IPS-NIHi7 (cell line): ENCODE measurements at regions not wholly inside any gene's neighbourhood (a gene's known extent, or its start where the extent isn't known, plus 50 kb on each side); places are given as distances from the start of the nearest gene placed in this dataset.
A peak's percentile ranks its signal among the peaks of the same experiment; 100 is the strongest.

Experiments used
- DNase-seq: peaks from one replicate; pipeline ENCODE4 v3.0.0; 2012; ENCODE audit warnings: mixed read lengths; ENCODE audit errors: extremely low spot score

- DNase-seq = no peak
Measured at GRCh38 chr5:155838394-155838793, 488.6 kb upstream of the SGCD start.

- DNase-seq = peak; percentile 55
Measured at GRCh38 chr5:155839251-155840037, 487.5 kb upstream of the SGCD start.

DNA sequence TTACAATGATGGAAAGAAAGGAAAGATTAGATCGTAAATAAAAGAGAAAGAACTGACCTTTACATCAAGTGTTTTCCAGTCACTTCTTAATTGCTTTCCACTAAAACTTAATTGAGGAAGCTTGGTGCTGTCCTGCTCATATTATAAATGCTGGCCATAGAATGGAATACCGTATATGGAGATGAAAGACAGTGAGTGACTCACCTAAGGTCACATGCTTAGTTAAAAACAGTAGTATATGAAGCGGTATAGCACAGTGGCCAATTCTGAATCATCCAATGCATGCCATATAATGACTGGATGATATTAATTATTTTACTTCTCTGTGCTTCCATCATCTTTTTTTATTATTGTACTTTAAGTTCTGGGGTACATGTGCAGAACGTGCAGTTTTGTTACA is 482.4 kb upstream of the SGCD start:
- DNase-seq = no peak

DNA sequence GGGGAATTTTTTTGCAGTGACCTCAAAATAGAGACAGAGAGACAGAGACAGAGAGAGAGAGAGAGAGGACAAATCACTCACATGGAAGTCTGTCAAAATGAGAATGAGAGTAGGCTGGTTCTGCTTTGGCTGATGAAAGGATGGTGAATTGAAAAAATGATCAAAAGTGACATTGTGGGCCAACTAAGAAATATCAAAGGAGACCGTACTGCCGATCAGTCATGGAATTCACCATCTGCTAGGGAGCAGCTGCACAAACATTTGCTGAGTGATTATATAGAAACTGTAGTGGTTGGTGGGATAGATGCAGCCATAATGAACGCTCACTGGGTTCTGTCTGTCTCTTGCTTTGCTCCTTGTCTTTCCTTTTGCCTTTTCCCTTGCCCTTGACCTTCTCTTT is 476.6 kb upstream of the SGCD start:
- no peak for DNase-seq

DNA sequence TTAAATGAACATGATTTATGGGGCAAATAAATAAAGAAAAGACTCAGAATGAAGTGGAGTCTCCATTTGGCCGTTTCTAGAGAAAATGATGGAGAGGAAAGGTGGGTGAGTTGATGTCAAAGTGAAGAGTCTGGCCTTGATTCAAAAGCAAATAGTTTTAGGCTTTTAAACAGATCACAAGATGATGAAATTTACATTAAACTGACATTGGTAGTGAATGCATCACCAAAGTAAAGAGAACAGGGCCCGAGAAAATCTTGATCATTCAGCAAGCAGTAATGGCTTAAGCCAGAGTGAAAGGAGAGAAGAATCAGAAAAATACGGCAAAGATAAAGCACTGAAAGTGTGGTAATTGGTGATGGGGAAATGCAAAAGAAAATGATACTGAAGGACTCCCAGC is 460.0 kb upstream of the SGCD start:
- no peak for DNase-seq

GRCh38 chr5:155867522-155868088 is 459.4 kb upstream of the SGCD start:
- DNase-seq = no peak

GRCh38 chr5:155870636-155871035 is 456.3 kb upstream of the SGCD start:
- DNase-seq = no peak

DNA sequence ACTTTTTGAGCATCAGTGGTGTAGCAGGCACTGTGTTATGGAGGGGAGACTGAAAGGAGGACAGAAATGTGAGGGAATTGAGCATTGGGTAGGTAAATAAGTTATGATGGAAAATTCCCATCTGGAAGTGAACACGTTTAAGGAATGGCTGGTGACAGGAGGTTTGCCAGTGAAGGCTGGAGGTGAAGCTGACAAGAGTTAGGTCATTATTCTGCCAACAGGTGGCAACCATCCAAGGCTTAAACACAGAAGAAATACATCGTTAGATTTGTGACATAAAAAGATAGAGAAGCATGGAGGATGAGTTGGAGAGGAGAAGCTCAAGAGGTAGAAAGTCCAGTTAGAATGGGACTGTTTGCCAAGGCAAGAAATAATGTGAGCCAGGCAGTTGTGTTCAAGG is 455.3 kb upstream of the SGCD start:
- no peak for DNase-seq

- no peak for DNase-seq
Measured at GRCh38 chr5:155872629-155873220, 454.2 kb upstream of the SGCD start.

GRCh38 chr5:155878991-155879575 is 447.9 kb upstream of the SGCD start:
- no peak for DNase-seq

DNA sequence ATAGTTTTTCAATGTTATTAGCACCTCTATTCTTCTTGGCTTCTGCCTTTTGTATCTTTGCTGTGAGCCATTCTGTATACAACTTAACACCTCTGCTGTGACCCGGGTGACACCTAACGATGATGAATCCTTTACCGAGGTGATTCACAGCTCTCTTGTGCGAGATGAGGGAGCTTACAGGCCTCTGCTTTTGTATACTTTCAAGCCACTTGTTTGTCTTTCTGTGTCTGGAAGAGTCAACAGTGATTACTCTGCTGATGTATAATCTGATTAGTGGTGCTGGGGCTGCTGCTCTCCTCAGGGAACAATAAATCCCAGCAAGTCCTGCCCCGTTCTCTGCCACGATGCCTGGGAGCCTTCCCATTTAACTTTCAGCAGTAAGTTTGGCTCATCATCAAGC is 442.9 kb upstream of the SGCD start:
- peak; percentile 22 for DNase-seq

DNA sequence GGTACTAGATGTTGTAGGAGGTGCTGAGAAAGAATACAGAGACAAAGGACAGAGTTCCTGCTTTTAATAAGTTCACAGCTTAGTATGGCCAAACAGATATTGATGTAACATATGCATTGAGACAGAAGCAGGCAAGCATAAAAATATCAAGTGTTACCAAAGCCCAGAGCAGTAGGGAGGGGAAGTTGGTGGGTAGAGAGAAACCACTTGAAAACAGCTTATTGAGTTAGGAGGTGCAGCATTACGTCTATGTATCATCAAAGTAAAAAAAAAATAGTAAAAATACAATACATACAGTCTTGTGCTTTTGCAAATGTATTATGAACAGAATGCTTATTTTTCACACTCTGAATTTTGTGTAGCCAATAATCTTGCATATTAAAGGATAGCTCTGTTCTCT is 441.8 kb upstream of the SGCD start:
- DNase-seq = no peak

DNA sequence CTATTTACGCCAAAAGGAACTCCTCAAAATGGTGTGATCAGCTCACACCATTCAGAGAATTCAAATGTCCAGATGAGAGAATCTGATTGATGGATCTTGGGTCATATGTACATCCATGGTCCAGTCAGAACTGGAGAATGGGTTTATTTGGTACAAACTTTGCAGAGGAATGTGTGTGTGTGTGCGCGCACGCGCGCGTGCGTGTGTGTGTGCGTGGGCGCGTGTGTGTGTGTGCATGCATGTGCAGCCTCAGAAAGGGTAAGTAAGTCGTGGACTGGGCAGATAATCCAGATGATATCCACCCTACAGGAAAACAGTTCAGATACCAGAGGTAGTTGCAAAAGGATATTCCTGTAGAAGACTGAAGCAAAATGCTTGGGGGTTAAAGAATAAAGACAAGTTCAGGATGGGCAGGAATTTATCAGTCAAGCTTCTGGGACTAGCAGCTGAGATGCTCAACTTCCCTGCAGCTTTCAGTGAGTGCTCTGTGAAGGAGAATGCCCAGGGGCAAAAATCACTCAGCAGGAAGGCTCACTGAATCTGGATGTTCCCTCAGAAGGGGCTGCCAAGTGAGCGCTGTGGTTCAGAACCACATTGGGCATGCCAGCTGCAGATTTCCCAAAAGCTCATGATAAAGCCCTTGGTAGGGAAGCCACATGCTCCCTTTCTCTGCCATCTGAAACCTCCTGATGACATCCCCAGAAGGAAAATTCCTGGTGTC is 440.5 kb upstream of the SGCD start:
- no peak for DNase-seq

DNA sequence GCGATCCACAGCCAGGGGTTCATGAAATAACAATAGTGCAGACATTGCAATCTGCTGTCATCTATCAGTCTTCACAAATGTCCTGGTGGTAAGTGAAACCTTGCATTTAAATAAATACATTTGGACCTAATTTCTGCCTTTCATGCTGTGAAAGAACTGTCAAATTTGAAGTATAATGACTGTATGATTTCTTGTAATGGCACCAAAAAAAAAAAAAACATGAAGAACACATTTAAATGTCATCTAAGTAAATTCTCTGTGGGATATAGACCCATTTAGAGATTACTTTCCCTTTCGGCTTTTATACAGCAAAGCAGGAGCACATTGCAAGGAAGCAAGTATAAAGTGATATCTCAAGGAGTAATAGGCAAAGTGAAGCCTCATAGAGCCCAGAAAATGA is 431.5 kb upstream of the SGCD start:
- no peak for DNase-seq

DNA sequence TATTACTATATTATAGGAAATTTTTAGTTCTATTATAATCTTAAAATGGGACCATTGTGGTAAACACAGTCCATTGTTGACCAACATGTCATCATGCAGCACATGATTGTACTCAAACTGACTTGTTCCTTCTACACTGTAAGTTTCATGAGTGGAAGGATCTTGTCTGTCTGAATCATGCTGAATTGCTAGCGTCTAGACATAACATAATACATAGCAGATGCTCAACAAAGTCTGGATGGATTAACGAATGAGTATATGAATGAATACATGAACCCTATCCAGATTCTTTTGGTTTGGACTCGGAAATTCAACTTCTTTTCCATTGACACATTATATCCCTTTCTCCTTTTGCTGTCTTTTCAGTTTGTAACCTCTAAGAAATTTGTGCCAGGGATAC is 429.2 kb upstream of the SGCD start:
- no peak for DNase-seq

DNA sequence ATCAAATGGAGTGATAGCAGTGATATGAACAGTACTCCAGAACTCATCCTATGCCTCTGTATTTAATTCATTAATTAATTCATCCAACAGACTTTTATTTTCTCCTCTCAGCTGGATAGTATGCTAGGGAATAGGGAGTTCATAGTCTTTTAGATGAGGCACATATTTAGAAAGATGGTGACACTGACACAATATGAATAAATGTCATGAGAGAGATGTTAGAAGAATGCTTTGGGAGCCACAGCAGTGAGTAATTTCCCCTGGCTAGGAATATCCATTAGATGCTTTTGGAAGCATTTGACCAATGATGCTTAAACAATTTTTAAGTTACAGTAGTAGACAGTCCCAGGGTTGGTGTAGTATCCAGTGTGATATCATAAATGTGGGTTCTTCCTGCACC is 428.7 kb upstream of the SGCD start:
- DNase-seq = no peak

DNA sequence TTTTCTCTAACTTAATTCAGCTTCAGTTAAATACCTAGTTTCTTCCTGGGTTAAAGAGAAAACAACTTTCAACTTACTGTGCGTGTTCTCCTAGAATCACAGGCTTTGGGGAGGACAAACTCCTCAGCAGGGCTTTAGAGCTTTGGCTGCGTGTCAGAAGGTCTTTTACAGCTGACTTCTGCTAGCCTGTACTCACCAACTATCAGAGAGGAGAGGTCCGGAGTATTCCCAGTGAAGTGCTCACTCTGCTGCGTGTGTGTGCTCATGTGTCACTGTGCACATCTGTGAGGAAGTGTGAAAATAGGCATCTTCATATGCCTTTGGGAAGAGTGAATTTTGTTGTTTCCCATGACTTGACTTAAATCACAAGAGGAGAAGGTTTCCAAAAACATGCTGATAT is 423.2 kb upstream of the SGCD start:
- no peak for DNase-seq

GRCh38 chr5:155905364-155905763 is 421.6 kb upstream of the SGCD start:
- DNase-seq = no peak

DNA sequence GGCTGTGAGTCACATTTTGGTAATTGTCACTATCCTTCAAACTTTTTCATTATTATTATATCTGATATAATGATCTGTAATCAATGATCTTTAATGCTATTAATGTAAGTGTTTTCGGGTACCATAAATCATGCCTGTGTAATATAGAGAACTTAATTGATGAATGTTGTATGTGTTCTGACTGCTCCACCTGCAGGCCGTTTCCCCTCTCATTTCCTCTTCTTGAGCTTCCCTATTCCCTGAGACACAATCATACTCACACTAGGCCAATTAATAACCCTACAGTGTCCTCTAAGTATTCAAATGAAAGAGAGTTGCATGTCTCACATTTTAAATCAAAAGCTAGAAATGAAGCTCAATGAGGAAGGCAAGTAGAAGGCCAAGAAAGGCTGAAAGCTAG is 420.9 kb upstream of the SGCD start:
- DNase-seq = no peak

- DNase-seq = no peak
Measured at GRCh38 chr5:155908543-155908942, 418.4 kb upstream of the SGCD start.

GRCh38 chr5:155912291-155912690 is 414.7 kb upstream of the SGCD start:
- no peak for DNase-seq

DNA sequence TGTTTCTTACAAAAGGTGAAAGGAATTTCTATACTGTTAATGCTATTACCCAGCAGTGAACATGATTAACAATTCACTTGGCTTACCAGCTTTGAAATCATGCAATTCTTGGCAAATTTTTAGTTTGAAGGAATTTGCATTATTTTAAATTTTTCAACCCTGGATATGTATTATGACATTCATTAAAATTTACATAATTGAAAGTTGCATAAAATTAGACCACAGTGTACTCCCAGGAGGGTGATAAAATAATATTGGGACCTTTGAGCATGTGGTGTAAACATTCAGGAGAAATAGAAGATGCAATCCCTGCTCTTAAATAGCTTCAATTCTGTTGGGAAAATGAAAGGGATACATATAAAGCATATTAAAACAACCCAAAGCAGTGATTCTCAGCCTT is 412.2 kb upstream of the SGCD start:
- DNase-seq = no peak
